OCI-M1 (cell line): ENCODE measurements at regions not wholly inside any gene's neighbourhood (a gene's known extent, or its start where the extent isn't known, plus 50 kb on each side); places are given as distances from the start of the nearest gene placed in this dataset.
"Not testable (repeated sequence)": the region's sequence is repeated elsewhere in the genome, so short reads cannot be mapped to it uniquely, and the experiment has no call there.

Experiments
- DNase-seq: peaks from one replicate; lab custom pipeline; 2025; lab: John Stamatoyannopoulos, UW

- peak; percentile 10 for DNase-seq
These were observed 293.5 kb upstream of the SUCLG2 start for GRCh38 chr3:67947808-67948508.

GRCh38 chr3:67946436-67946835, 292.0 kb upstream of the SUCLG2 start:
- DNase-seq, result peak; percentile 0

GRCh38 chr3:67943546-67943945, 289.1 kb upstream of the SUCLG2 start:
- no peak for DNase-seq

GRCh38 chr3:67941433-67942030, 287.1 kb upstream of the SUCLG2 start:
- DNase-seq, result no peak

GRCh38 chr3:67940210-67940952, 286.0 kb upstream of the SUCLG2 start:
- no peak for DNase-seq

GRCh38 chr3:67937498-67938118, 283.2 kb upstream of the SUCLG2 start:
- no peak for DNase-seq

- DNase-seq, result not testable (repeated sequence)
These were observed 276.0 kb upstream of the SUCLG2 start for GRCh38 chr3:67930394-67930793.

- DNase-seq, result no peak
These were observed 269.4 kb upstream of the SUCLG2 start for GRCh38 chr3:67923796-67924195.

- DNase-seq, result no peak
These were observed 266.6 kb upstream of the SUCLG2 start for GRCh38 chr3:67920969-67921368.

- no peak for DNase-seq
These were observed 265.9 kb upstream of the SUCLG2 start for GRCh38 chr3:67920311-67920710.

GRCh38 chr3:67916353-67916752, 261.9 kb upstream of the SUCLG2 start:
- no peak for DNase-seq

- DNase-seq, result no peak
These were observed 253.3 kb upstream of the SUCLG2 start for GRCh38 chr3:67907735-67908134.

- no peak for DNase-seq
These were observed 251.8 kb upstream of the SUCLG2 start for GRCh38 chr3:67906261-67906660.

- no peak for DNase-seq
These were observed 247.3 kb upstream of the SUCLG2 start for GRCh38 chr3:67901681-67902080.

- DNase-seq, result no peak
These were observed 244.5 kb upstream of the SUCLG2 start for GRCh38 chr3:67898916-67899315.

GRCh38 chr3:67897351-67898336, 243.2 kb upstream of the SUCLG2 start:
- no peak for DNase-seq

- DNase-seq, result no peak
These were observed 241.7 kb upstream of the SUCLG2 start for GRCh38 chr3:67896130-67896529.

GRCh38 chr3:67894510-67894909, 240.1 kb upstream of the SUCLG2 start:
- no peak for DNase-seq

- no peak for DNase-seq
These were observed 229.9 kb upstream of the SUCLG2 start for GRCh38 chr3:67884345-67884744.

GRCh38 chr3:67883766-67884165, 229.4 kb upstream of the SUCLG2 start:
- DNase-seq, result no peak

- DNase-seq, result no peak
These were observed 228.6 kb upstream of the SUCLG2 start for GRCh38 chr3:67882981-67883380.

GRCh38 chr3:67876261-67876660, 221.8 kb upstream of the SUCLG2 start:
- no peak for DNase-seq
